Neural progenitor cell (in vitro differentiated cells): ENCODE measurements at regions not wholly inside any gene's neighbourhood (a gene's known extent, or its start where the extent isn't known, plus 50 kb on each side); places are given as distances from the start of the nearest gene placed in this dataset.

Experiments
- EZH2 ChIP-seq: fragments of 200-600 bp; sonication (generic); IDR thresholded peaks from 2 replicates; pipeline ENCODE4 v1.6.1; 2017; ENCODE audit warnings: antibody characterized with exemption, mild to moderate bottlenecking, moderate library complexity
- EZH2phosphoT487 ChIP-seq: fragments of 200-600 bp; sonication (generic); IDR thresholded peaks from 2 replicates; pipeline ENCODE4 v1.6.1; 2017; ENCODE audit warnings: antibody characterized with exemption
- TF ChIP-seq, protein P1 (sequence below): fragments of 200-600 bp; sonication (generic); IDR thresholded peaks from 2 replicates; pipeline ENCODE4 v1.5.1; 2017; ENCODE audit warnings: antibody characterized with exemption, mild to moderate bottlenecking

DNA sequence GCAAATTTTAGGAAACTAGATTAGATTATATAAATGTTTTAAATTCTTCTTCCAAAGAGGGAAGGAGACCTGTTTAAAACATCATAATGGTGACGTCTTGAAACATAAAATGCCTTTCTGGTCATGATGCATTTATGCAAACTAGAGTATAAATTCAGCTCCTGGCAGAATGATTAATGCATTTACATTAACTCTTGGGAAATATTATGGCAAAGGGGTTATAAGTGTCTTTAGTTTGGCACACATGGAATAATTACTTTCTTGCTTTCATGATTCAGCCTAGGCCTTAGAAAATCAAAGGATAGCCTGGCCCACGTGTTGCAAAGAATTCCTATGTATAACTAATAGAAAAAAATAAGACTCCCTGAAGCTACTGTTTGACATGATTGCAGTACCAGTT is 639.2 kb downstream of the RFPL4B start:
- TF ChIP-seq, protein P1, sequence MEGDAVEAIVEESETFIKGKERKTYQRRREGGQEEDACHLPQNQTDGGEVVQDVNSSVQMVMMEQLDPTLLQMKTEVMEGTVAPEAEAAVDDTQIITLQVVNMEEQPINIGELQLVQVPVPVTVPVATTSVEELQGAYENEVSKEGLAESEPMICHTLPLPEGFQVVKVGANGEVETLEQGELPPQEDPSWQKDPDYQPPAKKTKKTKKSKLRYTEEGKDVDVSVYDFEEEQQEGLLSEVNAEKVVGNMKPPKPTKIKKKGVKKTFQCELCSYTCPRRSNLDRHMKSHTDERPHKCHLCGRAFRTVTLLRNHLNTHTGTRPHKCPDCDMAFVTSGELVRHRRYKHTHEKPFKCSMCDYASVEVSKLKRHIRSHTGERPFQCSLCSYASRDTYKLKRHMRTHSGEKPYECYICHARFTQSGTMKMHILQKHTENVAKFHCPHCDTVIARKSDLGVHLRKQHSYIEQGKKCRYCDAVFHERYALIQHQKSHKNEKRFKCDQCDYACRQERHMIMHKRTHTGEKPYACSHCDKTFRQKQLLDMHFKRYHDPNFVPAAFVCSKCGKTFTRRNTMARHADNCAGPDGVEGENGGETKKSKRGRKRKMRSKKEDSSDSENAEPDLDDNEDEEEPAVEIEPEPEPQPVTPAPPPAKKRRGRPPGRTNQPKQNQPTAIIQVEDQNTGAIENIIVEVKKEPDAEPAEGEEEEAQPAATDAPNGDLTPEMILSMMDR: no peak
- no peak for TF ChIP-seq EZH2
- TF ChIP-seq EZH2phosphoT487: no peak
